PC-3 (cell line): ENCODE measurements at regions not wholly inside any gene's neighbourhood (a gene's known extent, or its start where the extent isn't known, plus 50 kb on each side); places are given as distances from the start of the nearest gene placed in this dataset.
"Not testable (repeated sequence)": the region's sequence is repeated elsewhere in the genome, so short reads cannot be mapped to it uniquely, and the experiment has no call there.

Experiments
- EZH2 ChIP-seq: fragments of 300-600 bp; sonication (generic); IDR thresholded peaks from one replicate; pipeline ENCODE4 v1.6.1; 2017; ENCODE audit warnings: antibody characterized with exemption, mild to moderate bottlenecking, low read length; ENCODE audit not compliant: unreplicated experiment
- TF ChIP-seq, protein P1 (sequence below): fragments of 300-600 bp; sonication (generic); conservative IDR thresholded peaks from 2 replicates; pipeline ENCODE4 v1.5.1; 2017; ENCODE audit warnings: antibody characterized with exemption, low read depth, mild to moderate bottlenecking, low read length

DNA sequence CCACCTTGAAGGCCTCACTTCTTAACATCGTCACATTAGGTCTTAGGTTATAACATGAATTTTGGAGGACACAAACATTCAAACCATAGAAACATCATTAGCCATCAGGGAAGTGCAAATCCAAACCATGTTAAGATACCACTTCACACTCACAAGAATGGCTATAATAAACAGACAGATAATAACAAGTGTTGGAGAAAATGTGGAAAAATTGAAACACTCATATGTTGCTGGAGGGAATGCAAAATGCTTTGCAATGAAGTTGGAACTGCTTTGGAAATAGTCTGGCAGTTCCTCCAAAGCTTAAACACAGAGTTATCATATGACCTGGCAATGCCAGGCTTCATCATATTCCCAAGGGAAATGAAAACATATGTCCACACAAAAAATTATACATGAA lies 156.8 kb upstream of the EFCAB3 start:
- TF ChIP-seq, protein P1, sequence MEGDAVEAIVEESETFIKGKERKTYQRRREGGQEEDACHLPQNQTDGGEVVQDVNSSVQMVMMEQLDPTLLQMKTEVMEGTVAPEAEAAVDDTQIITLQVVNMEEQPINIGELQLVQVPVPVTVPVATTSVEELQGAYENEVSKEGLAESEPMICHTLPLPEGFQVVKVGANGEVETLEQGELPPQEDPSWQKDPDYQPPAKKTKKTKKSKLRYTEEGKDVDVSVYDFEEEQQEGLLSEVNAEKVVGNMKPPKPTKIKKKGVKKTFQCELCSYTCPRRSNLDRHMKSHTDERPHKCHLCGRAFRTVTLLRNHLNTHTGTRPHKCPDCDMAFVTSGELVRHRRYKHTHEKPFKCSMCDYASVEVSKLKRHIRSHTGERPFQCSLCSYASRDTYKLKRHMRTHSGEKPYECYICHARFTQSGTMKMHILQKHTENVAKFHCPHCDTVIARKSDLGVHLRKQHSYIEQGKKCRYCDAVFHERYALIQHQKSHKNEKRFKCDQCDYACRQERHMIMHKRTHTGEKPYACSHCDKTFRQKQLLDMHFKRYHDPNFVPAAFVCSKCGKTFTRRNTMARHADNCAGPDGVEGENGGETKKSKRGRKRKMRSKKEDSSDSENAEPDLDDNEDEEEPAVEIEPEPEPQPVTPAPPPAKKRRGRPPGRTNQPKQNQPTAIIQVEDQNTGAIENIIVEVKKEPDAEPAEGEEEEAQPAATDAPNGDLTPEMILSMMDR, result not testable (repeated sequence)
- TF ChIP-seq EZH2, result not testable (repeated sequence)
